ENCODE measurements at regions not wholly inside any gene's neighbourhood (a gene's known extent, or its start where the extent isn't known, plus 50 kb on each side); places are given as distances from the start of the nearest gene placed in this dataset.

DNA sequence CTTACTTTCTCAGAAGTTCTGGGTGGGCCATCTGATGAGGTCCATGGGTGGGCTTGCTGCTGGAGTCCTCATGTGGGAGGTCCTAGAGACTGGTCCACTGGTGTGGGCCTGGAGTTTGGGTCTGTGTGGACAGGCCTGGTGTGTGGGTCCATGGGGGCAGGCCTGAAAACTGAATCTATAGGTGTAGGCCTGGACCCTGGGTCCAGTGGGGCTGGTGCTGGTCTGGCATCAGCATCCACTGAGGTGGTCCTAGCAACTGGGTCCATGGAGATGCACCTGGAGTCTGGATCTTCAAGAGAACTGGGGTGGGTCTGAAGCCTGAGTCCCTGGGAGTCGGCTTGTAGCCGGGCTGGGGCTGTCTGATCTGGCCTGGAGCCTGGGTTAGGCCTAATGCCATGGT, 253.8 kb upstream of the CCL2 start:
- TF ChIP-seq ZNF274 (IDR thresholded peaks at IDR 0.05; ENCODE audit: low read depth, low read length), result no peak
- no peak for TF ChIP-seq YY1 (IDR thresholded peaks at IDR 0.05; ENCODE audit: insufficient read depth, insufficient read length)
- no peak for TF ChIP-seq SUZ12 (IDR thresholded peaks at IDR 0.05; ENCODE audit: extremely low read depth, insufficient read depth, insufficient read length)
